SK-N-SH (cell line): ENCODE measurements at regions not wholly inside any gene's neighbourhood (a gene's known extent, or its start where the extent isn't known, plus 50 kb on each side); places are given as distances from the start of the nearest gene placed in this dataset.

Experiments used
- EZH2phosphoT487 ChIP-seq: fragments of 200-600 bp; sonication (generic); IDR thresholded peaks from 2 replicates; pipeline ENCODE4 v1.6.1; 2017; ENCODE audit warnings: low read depth, mixed run types, mild to moderate bottlenecking, antibody characterized with exemption, moderate library complexity, borderline replicate concordance
- GABPA ChIP-seq: IDR thresholded peaks from 2 replicates; pipeline ENCODE4 v1.4.0; 2012; ENCODE audit warnings: low read depth, mild to moderate bottlenecking
- POLR2AphosphoS5 ChIP-seq: IDR thresholded peaks from 2 replicates; pipeline ENCODE4 v1.6.1; 2012; ENCODE audit warnings: low read depth, low read length
- TAF1 ChIP-seq: IDR thresholded peaks from 2 replicates; pipeline ENCODE4 v1.6.1; 2012; ENCODE audit warnings: low read depth, mild to moderate bottlenecking, low read length, moderate library complexity, borderline replicate concordance
- TCF12 ChIP-seq: IDR thresholded peaks from 2 replicates; pipeline ENCODE4 v1.4.0; 2012
- YY1 ChIP-seq: IDR thresholded peaks from 2 replicates; pipeline ENCODE4 v1.4.0; 2012; ENCODE audit warnings: low read depth, mild to moderate bottlenecking
- TF ChIP-seq, protein P1 (sequence below): IDR thresholded peaks from 2 replicates; pipeline ENCODE4 v1.6.1; 2012; ENCODE audit warnings: mild to moderate bottlenecking, low read depth, low read length, moderate library complexity
- TF ChIP-seq, protein P2 (sequence below): fragments of 200-600 bp; sonication (generic); IDR thresholded peaks from 2 replicates; pipeline ENCODE4 v1.6.1; 2017; ENCODE audit warnings: antibody characterized with exemption, mild to moderate bottlenecking, moderate library complexity
- TF ChIP-seq, protein P3 (sequence below): IDR thresholded peaks from 2 replicates; pipeline ENCODE4 v1.4.0; 2012; ENCODE audit warnings: low read depth
- TF ChIP-seq, protein P4 (sequence below): fragments of 150-350 bp; IDR thresholded peaks from 2 replicates; pipeline ENCODE4 v1.6.1; 2017; ENCODE audit warnings: antibody characterized with exemption, low read length, low read depth, borderline replicate concordance

DNA sequence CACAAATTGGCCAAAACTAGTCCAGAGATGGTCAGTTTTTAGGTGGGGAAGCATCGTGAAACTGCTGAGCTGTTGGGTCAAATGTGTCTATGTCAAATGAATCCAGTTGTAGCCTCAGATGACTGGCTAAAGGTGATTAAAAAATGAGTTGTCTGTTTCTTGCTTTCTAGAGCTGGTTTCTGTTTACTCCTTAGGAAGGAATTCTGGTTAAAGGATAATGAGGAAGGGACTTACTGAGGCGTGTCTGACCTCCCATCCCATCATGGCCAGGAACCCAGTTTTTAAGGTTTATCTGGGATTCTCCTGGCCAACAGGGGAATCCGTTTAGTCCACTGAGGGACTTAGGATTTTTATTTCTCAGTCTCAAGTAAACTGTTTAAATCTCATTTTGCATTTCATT, 256.5 kb downstream of the UQCRFS1 start:
- TF ChIP-seq POLR2AphosphoS5 (no peak), TAF1 (no peak), YY1 (no peak), GABPA (no peak), EZH2phosphoT487 (no peak), TCF12 (no peak)
- TF ChIP-seq, protein P1, sequence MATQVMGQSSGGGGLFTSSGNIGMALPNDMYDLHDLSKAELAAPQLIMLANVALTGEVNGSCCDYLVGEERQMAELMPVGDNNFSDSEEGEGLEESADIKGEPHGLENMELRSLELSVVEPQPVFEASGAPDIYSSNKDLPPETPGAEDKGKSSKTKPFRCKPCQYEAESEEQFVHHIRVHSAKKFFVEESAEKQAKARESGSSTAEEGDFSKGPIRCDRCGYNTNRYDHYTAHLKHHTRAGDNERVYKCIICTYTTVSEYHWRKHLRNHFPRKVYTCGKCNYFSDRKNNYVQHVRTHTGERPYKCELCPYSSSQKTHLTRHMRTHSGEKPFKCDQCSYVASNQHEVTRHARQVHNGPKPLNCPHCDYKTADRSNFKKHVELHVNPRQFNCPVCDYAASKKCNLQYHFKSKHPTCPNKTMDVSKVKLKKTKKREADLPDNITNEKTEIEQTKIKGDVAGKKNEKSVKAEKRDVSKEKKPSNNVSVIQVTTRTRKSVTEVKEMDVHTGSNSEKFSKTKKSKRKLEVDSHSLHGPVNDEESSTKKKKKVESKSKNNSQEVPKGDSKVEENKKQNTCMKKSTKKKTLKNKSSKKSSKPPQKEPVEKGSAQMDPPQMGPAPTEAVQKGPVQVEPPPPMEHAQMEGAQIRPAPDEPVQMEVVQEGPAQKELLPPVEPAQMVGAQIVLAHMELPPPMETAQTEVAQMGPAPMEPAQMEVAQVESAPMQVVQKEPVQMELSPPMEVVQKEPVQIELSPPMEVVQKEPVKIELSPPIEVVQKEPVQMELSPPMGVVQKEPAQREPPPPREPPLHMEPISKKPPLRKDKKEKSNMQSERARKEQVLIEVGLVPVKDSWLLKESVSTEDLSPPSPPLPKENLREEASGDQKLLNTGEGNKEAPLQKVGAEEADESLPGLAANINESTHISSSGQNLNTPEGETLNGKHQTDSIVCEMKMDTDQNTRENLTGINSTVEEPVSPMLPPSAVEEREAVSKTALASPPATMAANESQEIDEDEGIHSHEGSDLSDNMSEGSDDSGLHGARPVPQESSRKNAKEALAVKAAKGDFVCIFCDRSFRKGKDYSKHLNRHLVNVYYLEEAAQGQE, result no peak
- TF ChIP-seq, protein P2, sequence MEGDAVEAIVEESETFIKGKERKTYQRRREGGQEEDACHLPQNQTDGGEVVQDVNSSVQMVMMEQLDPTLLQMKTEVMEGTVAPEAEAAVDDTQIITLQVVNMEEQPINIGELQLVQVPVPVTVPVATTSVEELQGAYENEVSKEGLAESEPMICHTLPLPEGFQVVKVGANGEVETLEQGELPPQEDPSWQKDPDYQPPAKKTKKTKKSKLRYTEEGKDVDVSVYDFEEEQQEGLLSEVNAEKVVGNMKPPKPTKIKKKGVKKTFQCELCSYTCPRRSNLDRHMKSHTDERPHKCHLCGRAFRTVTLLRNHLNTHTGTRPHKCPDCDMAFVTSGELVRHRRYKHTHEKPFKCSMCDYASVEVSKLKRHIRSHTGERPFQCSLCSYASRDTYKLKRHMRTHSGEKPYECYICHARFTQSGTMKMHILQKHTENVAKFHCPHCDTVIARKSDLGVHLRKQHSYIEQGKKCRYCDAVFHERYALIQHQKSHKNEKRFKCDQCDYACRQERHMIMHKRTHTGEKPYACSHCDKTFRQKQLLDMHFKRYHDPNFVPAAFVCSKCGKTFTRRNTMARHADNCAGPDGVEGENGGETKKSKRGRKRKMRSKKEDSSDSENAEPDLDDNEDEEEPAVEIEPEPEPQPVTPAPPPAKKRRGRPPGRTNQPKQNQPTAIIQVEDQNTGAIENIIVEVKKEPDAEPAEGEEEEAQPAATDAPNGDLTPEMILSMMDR, result no peak
- TF ChIP-seq, protein P3, sequence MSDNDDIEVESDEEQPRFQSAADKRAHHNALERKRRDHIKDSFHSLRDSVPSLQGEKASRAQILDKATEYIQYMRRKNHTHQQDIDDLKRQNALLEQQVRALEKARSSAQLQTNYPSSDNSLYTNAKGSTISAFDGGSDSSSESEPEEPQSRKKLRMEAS, result no peak
- TF ChIP-seq, protein P4, sequence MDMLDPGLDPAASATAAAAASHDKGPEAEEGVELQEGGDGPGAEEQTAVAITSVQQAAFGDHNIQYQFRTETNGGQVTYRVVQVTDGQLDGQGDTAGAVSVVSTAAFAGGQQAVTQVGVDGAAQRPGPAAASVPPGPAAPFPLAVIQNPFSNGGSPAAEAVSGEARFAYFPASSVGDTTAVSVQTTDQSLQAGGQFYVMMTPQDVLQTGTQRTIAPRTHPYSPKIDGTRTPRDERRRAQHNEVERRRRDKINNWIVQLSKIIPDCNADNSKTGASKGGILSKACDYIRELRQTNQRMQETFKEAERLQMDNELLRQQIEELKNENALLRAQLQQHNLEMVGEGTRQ, result no peak
